ENCODE measurements at regions not wholly inside any gene's neighbourhood (a gene's known extent, or its start where the extent isn't known, plus 50 kb on each side); places are given as distances from the start of the nearest gene placed in this dataset.

GRCh38 chr16:5188318-5188988, 90.9 kb upstream of the EEF2KMT start:
- TF ChIP-seq POLR2A (IDR thresholded peaks at IDR 0.05; ENCODE audit: low read depth, low read length), result no peak
- TF ChIP-seq, protein P1, sequence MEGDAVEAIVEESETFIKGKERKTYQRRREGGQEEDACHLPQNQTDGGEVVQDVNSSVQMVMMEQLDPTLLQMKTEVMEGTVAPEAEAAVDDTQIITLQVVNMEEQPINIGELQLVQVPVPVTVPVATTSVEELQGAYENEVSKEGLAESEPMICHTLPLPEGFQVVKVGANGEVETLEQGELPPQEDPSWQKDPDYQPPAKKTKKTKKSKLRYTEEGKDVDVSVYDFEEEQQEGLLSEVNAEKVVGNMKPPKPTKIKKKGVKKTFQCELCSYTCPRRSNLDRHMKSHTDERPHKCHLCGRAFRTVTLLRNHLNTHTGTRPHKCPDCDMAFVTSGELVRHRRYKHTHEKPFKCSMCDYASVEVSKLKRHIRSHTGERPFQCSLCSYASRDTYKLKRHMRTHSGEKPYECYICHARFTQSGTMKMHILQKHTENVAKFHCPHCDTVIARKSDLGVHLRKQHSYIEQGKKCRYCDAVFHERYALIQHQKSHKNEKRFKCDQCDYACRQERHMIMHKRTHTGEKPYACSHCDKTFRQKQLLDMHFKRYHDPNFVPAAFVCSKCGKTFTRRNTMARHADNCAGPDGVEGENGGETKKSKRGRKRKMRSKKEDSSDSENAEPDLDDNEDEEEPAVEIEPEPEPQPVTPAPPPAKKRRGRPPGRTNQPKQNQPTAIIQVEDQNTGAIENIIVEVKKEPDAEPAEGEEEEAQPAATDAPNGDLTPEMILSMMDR (conservative IDR thresholded peaks at IDR 0.05; ENCODE audit: low read depth, low read length), result no peak
- TF ChIP-seq, protein P2, sequence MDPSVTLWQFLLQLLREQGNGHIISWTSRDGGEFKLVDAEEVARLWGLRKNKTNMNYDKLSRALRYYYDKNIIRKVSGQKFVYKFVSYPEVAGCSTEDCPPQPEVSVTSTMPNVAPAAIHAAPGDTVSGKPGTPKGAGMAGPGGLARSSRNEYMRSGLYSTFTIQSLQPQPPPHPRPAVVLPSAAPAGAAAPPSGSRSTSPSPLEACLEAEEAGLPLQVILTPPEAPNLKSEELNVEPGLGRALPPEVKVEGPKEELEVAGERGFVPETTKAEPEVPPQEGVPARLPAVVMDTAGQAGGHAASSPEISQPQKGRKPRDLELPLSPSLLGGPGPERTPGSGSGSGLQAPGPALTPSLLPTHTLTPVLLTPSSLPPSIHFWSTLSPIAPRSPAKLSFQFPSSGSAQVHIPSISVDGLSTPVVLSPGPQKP (IDR thresholded peaks at IDR 0.05; ENCODE audit: borderline replicate concordance, low read depth, low read length), result no peak
- TF ChIP-seq RFX5 (IDR thresholded peaks at IDR 0.05; ENCODE audit: low read depth, low read length), result no peak
- no peak for TF ChIP-seq CEBPB (IDR thresholded peaks at IDR 0.05; ENCODE audit: low read depth, low read length)
- TF ChIP-seq MAFK (IDR thresholded peaks at IDR 0.05; ENCODE audit: low read depth, low read length), result no peak
- TF ChIP-seq, protein P3, sequence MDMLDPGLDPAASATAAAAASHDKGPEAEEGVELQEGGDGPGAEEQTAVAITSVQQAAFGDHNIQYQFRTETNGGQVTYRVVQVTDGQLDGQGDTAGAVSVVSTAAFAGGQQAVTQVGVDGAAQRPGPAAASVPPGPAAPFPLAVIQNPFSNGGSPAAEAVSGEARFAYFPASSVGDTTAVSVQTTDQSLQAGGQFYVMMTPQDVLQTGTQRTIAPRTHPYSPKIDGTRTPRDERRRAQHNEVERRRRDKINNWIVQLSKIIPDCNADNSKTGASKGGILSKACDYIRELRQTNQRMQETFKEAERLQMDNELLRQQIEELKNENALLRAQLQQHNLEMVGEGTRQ (IDR thresholded peaks at IDR 0.05; ENCODE audit: low read depth, low read length), result no peak
- no peak for TF ChIP-seq RAD21 (IDR thresholded peaks at IDR 0.05; ENCODE audit: low read length)
- no peak for TF ChIP-seq MXI1 (IDR thresholded peaks at IDR 0.05; ENCODE audit: borderline replicate concordance, low read depth, low read length)
- TF ChIP-seq CHD1 (IDR thresholded peaks at IDR 0.05; ENCODE audit: low read depth, low read length), result no peak
- TF ChIP-seq MAZ (IDR thresholded peaks at IDR 0.05; ENCODE audit: borderline replicate concordance, low read depth, low read length), result no peak
- no peak for TF ChIP-seq BHLHE40 (IDR thresholded peaks at IDR 0.05; ENCODE audit: low read depth, low read length)
- no peak for TF ChIP-seq RCOR1 (IDR thresholded peaks at IDR 0.05; ENCODE audit: insufficient replicate concordance, low read length)
